ENCODE measurements at regions not wholly inside any gene's neighbourhood (a gene's known extent, or its start where the extent isn't known, plus 50 kb on each side); places are given as distances from the start of the nearest gene placed in this dataset.

DNA sequence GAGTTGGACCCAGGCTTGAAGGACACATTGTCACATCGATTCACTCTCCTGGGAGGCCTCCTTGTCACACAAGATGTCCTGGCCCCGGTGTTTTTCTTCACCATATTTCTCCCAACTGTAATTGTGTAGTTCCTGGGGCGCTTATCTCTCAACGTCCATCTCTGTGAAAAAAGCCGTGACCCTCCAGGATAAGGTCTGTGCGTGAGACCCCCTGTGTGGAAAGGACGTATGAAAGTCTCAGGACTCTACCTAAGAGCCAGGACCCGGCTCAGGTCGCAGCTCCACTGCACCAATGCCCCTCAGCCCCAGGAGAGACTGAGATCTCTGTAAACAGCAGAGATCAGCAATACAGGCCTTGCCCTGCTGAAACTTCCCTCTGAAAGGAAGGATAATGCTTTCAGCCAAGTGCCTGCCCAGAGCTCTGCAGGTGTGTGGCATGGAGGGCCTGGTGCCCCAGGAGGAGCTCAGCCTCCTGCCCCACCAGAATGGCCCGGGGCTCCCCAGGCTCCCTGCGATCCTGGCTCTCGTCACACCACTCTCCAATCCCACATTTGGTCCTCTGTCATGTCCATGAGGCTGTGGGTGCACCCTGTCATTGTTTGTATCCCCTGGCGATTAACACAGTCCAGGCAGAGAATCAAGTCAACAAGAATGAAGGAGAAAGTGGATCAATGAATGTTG, 119.2 kb upstream of the TMEM45B start:
- CTCF ChIA-PET = interaction anchor here (1.0 to 2.0 kb wide), 10 partner anchors 9 to 331 kb away, joined by 3 to 11 read pairs (median 4); partner anchors contain the start of gene BARX2
- POLR2A ChIA-PET = no interaction called here
- TF ChIP-seq, protein P1, sequence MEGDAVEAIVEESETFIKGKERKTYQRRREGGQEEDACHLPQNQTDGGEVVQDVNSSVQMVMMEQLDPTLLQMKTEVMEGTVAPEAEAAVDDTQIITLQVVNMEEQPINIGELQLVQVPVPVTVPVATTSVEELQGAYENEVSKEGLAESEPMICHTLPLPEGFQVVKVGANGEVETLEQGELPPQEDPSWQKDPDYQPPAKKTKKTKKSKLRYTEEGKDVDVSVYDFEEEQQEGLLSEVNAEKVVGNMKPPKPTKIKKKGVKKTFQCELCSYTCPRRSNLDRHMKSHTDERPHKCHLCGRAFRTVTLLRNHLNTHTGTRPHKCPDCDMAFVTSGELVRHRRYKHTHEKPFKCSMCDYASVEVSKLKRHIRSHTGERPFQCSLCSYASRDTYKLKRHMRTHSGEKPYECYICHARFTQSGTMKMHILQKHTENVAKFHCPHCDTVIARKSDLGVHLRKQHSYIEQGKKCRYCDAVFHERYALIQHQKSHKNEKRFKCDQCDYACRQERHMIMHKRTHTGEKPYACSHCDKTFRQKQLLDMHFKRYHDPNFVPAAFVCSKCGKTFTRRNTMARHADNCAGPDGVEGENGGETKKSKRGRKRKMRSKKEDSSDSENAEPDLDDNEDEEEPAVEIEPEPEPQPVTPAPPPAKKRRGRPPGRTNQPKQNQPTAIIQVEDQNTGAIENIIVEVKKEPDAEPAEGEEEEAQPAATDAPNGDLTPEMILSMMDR (IDR thresholded peaks at IDR 0.05; ENCODE audit: control extremely low read depth, extremely low read depth, low read depth, missing control alignments) = no peak
- peak; percentile 10 for DNase-seq (ENCODE audit: extremely low spot score)

DNA sequence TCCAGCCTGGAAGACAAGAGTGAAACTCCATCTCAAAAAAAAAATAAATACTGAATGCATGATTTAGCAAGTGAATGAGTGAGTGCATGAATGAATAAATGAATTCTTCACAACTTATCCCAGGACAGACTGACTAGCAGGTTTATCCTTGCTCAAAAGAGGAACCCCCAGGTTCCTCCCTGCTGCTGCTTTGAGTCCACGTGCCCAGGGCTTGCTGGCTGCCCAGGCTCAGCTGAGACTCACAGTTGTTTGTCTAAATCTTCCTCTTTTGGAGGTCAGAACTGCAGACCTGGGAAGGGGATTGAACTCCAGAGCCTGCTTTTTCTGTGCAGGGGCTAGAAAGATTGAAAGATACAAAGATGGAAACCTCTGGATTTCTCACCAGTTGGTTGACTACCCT, 117.4 kb upstream of the TMEM45B start:
- TF ChIP-seq, protein P1 (IDR thresholded peaks at IDR 0.05; ENCODE audit: control extremely low read depth, extremely low read depth, low read depth, missing control alignments) = no peak
- CTCF ChIA-PET = no interaction called here
- no peak for DNase-seq (ENCODE audit: extremely low spot score)
- POLR2A ChIA-PET = no interaction called here

DNA sequence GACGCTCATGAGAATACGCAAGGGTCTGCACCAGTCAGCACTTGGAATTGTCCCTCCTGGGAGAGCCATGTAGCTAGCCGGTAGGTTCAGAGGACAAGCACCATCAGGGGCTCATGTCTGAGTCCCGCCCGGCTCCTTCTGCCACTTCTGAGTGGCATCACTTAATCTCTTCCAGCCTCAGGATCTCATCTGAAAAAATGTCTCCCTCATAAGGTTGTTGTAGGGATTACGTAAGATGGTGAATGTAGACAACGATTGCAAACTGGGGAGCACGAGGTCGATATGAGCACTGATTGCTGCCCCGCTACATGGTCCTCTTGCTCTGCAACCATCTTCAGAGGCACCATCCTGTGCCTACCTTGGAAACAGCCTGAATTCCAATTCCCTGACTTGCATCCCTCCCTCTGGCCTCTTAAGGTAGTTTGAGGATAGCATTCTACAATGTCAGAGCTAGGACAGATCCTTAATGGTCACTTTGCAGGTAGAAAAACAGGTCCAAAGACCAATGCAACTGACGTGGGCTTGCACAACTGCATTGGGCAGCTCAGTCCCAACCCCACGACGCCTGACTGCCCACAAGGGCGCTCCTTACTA, 115.8 kb upstream of the TMEM45B start:
- TF ChIP-seq, protein P1 (IDR thresholded peaks at IDR 0.05; ENCODE audit: control extremely low read depth, extremely low read depth, low read depth, missing control alignments) = no peak
- no peak for DNase-seq (ENCODE audit: extremely low spot score)
- POLR2A ChIA-PET = no interaction called here
- CTCF ChIA-PET = no interaction called here

DNA sequence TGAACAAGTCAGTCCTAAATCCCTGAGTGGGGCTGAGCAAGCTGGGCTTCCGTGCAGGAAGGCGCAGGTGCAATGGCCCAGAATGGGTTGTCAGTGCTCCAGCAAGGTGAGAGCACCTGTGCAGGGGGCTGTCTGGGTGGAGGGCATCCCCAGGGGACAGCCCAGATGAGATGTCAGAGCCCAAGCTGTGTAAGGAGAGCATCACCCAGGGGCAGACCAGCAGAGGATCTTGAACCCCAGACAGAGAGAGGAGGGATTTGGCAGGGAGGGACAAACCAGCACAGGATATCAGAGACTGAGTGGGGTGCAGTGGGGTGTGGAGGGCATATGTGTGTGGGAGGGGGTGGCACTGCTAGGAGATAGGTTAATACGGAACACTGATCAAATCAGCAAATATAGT, 114.9 kb upstream of the TMEM45B start:
- DNase-seq (ENCODE audit: extremely low spot score) = no peak
- POLR2A ChIA-PET = no interaction called here
- TF ChIP-seq, protein P1 (IDR thresholded peaks at IDR 0.05; ENCODE audit: control extremely low read depth, extremely low read depth, low read depth, missing control alignments) = no peak
- CTCF ChIA-PET = no interaction called here

DNA sequence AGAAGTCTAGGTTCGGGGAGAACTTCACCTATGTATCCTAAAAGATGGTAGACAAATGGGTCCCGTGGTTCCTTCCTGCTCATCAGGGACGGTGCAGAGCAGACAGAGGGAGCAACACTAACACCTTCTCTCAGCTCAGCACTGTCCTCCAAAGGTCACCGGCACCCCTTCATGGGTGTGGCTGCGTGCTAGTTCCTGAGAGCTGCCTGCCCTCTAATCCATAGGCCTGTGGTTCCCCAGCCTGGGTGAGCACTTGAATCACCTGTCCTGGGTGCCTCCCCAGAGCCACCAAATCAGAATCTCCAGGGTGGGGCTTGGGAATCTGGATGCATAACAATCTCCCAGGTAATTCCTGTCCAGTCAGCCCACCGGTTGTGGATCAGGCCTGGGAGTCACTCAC, 113.9 kb upstream of the TMEM45B start:
- no peak for DNase-seq (ENCODE audit: extremely low spot score)
- TF ChIP-seq, protein P1 (IDR thresholded peaks at IDR 0.05; ENCODE audit: control extremely low read depth, extremely low read depth, low read depth, missing control alignments) = no peak
- ChIA-PET POLR2A (no interaction called here), CTCF (no interaction called here)

DNA sequence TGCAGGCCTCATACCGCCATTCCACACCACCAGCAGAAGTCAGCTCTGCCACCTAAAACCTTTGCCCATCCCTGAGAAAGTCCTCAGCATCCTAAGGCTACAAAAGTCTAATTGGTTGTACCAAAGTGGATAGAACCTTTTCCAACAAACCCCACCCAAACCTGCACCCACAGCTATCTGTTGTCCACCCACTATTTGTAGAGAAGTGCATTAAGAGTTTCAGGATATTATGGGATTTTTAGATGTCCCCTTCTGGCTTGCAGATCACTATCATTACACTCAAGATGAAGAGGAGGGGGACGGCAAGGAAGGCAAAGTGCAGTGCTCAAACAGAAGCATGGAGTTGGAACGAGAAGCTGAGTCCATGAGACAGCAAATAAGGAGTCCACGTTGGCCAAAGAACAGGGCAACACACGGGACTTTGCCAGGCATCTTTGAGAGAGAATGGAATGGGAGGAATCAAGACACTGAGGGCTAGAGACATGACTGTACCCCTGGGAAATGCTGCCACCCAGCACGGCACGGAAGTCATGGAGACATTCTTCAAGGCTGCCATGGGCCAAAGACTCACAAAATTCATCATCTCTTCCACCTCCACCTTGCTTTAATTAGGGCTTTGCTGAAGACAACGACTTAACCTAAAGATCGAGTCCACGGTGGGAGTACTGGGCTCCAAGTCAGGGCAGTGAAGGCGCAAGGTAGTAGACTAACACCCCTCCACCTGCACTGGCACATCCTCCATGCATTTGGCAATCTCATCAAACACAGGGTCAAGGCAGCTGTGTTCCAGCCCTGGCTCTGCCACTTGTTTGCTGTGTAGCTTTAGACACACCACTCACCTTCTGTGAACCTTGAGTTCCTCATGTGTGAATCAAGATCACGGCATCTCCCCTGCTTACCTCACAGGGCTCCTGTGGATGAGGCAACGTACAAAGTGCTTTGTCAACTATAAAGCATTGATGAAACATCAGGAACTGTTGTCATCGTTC, 112.9 kb upstream of the TMEM45B start:
- no peak for DNase-seq (ENCODE audit: extremely low spot score)
- TF ChIP-seq, protein P1 (IDR thresholded peaks at IDR 0.05; ENCODE audit: control extremely low read depth, extremely low read depth, low read depth, missing control alignments) = no peak
- ChIA-PET CTCF (no interaction called here), POLR2A (no interaction called here)
